OCI-LY3 (cell line): ENCODE measurements at regions not wholly inside any gene's neighbourhood (a gene's known extent, or its start where the extent isn't known, plus 50 kb on each side); places are given as distances from the start of the nearest gene placed in this dataset.

Experiments
- EZH2phosphoT487 ChIP-seq: fragments of 200-600 bp; shearing (Covaris generic); IDR thresholded peaks from 2 replicates; pipeline ENCODE4 v1.6.1; 2018; ENCODE audit warnings: antibody characterized with exemption, mixed run types, low read depth
- TF ChIP-seq, protein P1 (sequence below): fragments of 200-600, 300-600 bp; sonication (generic); IDR thresholded peaks from 2 replicates; pipeline ENCODE4 v1.5.1; 2014; ENCODE audit warnings: antibody characterized with exemption, low read length, low read depth

GRCh38 chr2:176637142-176637485, 367.9 kb downstream of the MTX2 start:
- TF ChIP-seq, protein P1, sequence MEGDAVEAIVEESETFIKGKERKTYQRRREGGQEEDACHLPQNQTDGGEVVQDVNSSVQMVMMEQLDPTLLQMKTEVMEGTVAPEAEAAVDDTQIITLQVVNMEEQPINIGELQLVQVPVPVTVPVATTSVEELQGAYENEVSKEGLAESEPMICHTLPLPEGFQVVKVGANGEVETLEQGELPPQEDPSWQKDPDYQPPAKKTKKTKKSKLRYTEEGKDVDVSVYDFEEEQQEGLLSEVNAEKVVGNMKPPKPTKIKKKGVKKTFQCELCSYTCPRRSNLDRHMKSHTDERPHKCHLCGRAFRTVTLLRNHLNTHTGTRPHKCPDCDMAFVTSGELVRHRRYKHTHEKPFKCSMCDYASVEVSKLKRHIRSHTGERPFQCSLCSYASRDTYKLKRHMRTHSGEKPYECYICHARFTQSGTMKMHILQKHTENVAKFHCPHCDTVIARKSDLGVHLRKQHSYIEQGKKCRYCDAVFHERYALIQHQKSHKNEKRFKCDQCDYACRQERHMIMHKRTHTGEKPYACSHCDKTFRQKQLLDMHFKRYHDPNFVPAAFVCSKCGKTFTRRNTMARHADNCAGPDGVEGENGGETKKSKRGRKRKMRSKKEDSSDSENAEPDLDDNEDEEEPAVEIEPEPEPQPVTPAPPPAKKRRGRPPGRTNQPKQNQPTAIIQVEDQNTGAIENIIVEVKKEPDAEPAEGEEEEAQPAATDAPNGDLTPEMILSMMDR = no peak
- TF ChIP-seq EZH2phosphoT487 = no peak
